ENCODE measurements at regions not wholly inside any gene's neighbourhood (a gene's known extent, or its start where the extent isn't known, plus 50 kb on each side); places are given as distances from the start of the nearest gene placed in this dataset.

GRCh38 chr6:146865756-146866379 lies 267.1 kb downstream of the ADGB start:
- DNase-seq = no peak

GRCh38 chr6:146866731-146867414 lies 268.1 kb downstream of the ADGB start:
- no peak for DNase-seq

DNA sequence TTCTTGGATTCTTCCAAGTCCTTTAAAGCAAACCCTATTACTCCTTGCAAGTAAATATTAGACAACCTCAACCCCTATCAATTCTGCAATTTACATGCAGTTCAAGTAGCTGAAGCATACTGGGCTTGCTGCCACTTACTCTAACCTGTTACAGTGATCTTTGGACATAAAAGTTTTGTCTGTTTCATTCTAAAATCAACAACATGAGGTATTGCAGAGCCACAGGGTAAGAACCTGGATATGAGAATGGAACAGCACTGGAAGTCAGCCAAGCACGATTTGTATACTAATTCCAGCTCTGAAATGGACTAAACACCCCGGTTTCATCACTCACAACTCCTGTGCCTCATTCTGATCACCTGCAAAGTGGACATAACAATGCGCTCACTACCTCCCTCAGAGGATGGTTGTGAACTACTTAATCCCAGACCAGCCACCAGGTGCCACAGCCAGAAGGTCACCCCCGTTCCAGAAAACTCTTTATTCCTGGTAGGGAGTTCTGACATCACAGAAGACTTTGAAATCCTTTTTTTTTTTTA lies 270.0 kb downstream of the ADGB start:
- no peak for DNase-seq

GRCh38 chr6:146870760-146871159 lies 272.0 kb downstream of the ADGB start:
- DNase-seq = no peak

DNA sequence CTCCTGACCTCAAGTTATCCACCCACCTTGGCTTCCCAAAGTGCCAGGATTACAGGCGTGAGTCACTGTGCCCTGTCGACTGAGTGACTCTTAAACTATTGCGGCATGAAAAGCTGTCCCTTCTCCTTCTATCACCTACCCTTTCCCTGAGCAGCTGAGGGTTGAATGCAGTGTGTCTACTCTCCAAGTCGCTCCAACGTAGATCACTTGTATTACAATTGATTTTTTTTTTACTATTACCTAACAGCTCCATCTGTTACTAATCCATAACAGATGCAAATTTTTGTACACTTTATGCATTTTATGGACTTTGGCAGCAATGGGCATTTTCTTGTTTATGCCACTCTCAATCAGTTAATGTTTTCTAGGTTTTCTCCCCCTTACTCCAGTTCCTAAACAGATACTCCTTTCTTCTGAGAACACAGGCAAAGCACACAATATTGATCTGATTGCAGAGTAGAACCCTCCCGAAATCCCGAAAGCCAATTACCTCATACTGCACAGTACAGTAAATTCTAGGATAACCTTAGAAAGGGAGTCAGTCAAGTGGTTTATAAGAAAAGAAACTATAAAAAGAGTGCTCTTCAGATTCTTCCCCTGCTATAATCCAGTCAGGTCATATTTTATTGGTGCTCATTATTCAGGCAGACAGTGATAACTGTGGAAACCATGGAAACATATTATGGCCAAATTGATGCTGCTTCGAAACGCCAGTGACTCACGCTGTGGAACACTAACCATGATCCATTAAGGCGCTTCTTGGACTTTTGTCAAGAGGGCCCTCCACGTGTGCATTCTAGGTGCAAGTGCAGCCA lies 273.0 kb downstream of the ADGB start:
- no peak for DNase-seq

DNA sequence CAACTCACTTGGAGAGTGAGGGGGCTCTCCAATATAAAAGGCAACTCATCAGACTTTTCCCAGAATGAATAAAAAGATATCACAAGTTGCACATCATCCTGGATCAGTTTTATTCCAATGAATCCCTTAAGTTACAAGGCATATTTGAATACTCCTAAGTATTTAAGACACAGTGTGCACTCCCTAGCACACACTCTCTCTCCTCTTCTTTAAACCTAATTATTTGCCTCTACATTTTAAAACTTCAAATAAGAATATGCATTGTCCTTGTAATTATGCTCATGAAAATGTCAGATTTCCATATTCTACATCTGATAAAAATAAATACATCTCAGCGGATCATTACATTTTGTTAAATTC lies 273.6 kb downstream of the ADGB start:
- DNase-seq = no peak

DNA sequence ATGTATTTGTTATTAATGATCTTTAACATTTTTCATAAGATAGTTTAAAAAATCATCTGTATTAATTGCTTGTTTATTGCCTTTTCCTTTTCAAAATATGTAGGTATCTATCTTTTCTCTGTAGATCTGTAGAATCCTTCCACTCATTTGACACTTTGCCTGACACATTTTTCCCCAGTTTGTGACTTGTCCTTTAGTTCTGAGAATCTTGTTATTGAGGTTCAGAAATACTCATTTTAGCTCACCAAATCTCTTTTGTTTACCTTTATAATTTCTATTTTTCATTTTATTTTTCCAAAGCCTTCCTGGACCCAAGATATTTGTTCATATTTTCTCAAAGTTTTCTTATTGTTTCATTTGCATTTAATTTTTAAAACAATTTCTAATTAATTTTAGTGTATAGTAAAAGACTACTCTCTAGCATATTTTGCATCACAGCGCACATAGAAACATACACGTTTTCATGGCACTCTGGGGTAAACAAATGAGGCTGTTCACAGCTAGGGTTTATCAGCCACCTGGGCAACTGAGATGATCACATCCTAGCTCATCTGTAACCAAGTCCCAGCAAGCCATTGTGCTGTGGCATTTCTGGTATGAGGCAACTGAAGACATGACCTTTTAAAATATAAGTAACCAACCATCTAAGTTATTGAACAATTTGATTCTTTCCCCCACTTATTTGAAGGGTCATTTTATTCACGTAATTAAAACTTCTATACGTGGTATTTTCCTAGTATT lies 275.7 kb downstream of the ADGB start:
- DNase-seq = no peak

- no peak for DNase-seq
These were observed 277.1 kb downstream of the ADGB start for GRCh38 chr6:146875927-146876270.

GRCh38 chr6:146876271-146877151 lies 277.7 kb downstream of the ADGB start:
- no peak for DNase-seq

- DNase-seq = no peak
These were observed 279.6 kb downstream of the ADGB start for GRCh38 chr6:146878168-146878951.

DNA sequence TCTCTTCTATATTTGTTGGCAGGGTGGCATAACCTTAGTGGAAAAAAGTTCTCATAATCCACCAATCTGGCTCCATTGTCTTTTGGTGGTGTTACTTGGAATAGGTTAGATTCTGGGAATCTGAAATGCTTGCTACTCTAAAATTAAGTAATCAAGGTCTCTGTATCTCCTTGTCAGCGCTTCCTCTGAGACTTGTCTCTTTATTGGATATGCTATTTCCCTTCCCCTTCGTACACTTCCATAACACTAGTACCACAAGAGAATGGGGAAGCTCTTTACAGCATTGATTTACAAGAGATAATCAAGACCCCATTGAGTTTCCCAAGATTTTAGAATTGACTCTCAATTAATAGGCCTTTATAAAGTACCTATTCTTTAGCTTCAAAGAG lies 280.2 kb downstream of the ADGB start:
- no peak for DNase-seq

- DNase-seq = no peak
These were observed 280.8 kb downstream of the ADGB start for GRCh38 chr6:146879406-146880117.

- DNase-seq = no peak
These were observed 282.7 kb downstream of the ADGB start for GRCh38 chr6:146881228-146882181.

DNA sequence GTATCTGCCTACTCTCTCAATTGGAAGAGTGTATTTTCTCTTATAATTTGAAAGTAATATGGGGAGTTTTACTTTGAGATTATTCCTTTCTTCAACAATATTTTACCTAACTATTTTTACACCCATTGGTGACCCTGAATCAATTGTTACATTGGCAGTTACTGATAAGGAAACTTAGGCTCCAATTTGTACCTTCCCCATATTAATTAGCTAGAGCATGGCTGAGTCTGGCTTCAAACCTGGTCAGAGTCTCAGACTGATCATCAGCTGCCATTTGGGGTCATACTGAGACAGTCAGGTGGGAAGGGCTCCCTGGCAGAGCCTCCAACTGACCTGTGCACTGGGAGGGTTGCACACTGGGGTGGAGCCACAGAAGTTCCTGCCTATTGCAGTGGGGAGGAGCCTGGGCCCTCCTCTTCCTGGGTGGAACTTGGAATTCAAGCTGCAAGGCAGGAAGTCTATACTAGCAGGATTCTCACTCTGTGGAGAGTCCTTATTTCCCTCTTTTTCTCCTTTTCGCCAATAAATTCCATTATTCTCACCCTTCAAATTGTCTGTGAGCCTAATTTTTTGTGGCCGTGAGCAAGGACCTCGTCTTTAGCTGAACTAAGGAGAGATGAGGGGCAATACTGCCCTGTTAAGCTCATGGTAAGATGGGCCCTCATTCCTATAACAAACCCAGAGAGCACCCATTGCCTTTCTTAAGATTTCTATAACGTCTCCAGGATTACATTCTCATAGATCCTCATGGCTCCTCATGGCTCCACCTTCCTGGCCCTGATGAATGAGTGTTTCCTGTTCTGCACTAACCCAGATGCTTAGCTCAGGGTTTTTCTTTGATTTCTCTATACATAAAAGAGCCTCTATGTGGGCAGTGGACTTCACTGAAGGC lies 285.1 kb downstream of the ADGB start:
- DNase-seq = no peak

GRCh38 chr6:146884728-146885127 lies 286.0 kb downstream of the ADGB start:
- no peak for DNase-seq

GRCh38 chr6:146885708-146886457 lies 287.1 kb downstream of the ADGB start:
- no peak for DNase-seq

Data from midbrain (tissue), 1 donor.